HEK293T (cell line): ENCODE measurements at regions not wholly inside any gene's neighbourhood (a gene's known extent, or its start where the extent isn't known, plus 50 kb on each side); places are given as distances from the start of the nearest gene placed in this dataset.

Source experiments
- CTCF ChIA-PET: fragments of 350-600 bp; formaldehyde crosslinking; extraction: SDS; loops from one replicate; lab custom pipeline; 2021; ENCODE audit warnings: antibody characterized with exemption, inconsistent platforms; lab: Yijun Ruan, JAX
- POLR2A ChIA-PET: fragments of 350-600 bp; formaldehyde crosslinking; extraction: SDS; loops from one replicate; lab custom pipeline; 2020; ENCODE audit warnings: antibody characterized with exemption, inconsistent platforms; lab: Yijun Ruan, JAX
- DNase-seq: peaks from one replicate; pipeline ENCODE4 v3.0.0; 2012; ENCODE audit warnings: mixed read lengths; ENCODE audit errors: extremely low spot score
- ARNT ChIP-seq: fragments of 450-650 bp; IDR thresholded peaks from 2 replicates; pipeline ENCODE4 v1.6.1; 2017; ENCODE audit warnings: mild to moderate bottlenecking
- BHLHE40 ChIP-seq: fragments of 450-650 bp; IDR thresholded peaks from 2 replicates; pipeline ENCODE4 v1.6.1; 2016; ENCODE audit warnings: mild to moderate bottlenecking, moderate library complexity, borderline replicate concordance
- CTBP1 ChIP-seq: fragments of 450-650 bp; IDR thresholded peaks from 2 replicates; pipeline ENCODE4 v1.6.1; 2016; ENCODE audit warnings: borderline replicate concordance
- ELF4 ChIP-seq: fragments of 450-650 bp; IDR thresholded peaks from 2 replicates; pipeline ENCODE4 v1.6.1; 2017; ENCODE audit warnings: antibody characterized with exemption
- FOXA1 ChIP-seq: fragments of 450-650 bp; IDR thresholded peaks from 2 replicates; pipeline ENCODE4 v1.6.1; 2016; ENCODE audit warnings: mild to moderate bottlenecking
- FOXK2 ChIP-seq: fragments of 450-650 bp; IDR thresholded peaks from 2 replicates; pipeline ENCODE4 v1.6.1; 2016; ENCODE audit warnings: mild to moderate bottlenecking
- FOXM1 ChIP-seq: fragments of 450-650 bp; IDR thresholded peaks from 2 replicates; pipeline ENCODE4 v1.6.1; 2017; ENCODE audit warnings: mild to moderate bottlenecking, borderline replicate concordance
- HDGF ChIP-seq: fragments of 450-650 bp; IDR thresholded peaks from 2 replicates; pipeline ENCODE4 v1.6.1; 2017; ENCODE audit warnings: antibody characterized with exemption, borderline replicate concordance
- L3MBTL2 ChIP-seq: fragments of 450-650 bp; conservative IDR thresholded peaks from 2 replicates; pipeline ENCODE4 v1.6.1; 2016; ENCODE audit warnings: mild to moderate bottlenecking
- LEF1 ChIP-seq: fragments of 450-650 bp; IDR thresholded peaks from 2 replicates; pipeline ENCODE4 v1.6.1; 2017; ENCODE audit warnings: mild to moderate bottlenecking, borderline replicate concordance
- NFRKB ChIP-seq: fragments of 450-650 bp; IDR thresholded peaks from 2 replicates; pipeline ENCODE4 v1.6.1; 2016; ENCODE audit warnings: mild to moderate bottlenecking, moderate library complexity
- PKNOX1 ChIP-seq: fragments of 450-650 bp; IDR thresholded peaks from 2 replicates; pipeline ENCODE4 v1.6.1; 2016
- SP1 ChIP-seq: fragments of 450-650 bp; IDR thresholded peaks from 2 replicates; pipeline ENCODE4 v1.6.1; 2017
- SUZ12 ChIP-seq: fragments of 450-650 bp; IDR thresholded peaks from 2 replicates; pipeline ENCODE4 v1.6.1; 2016; ENCODE audit warnings: mild to moderate bottlenecking
- TARDBP ChIP-seq: fragments of 450-650 bp; IDR thresholded peaks from 2 replicates; pipeline ENCODE4 v1.6.1; 2016
- ZNF384 ChIP-seq: fragments of 450-650 bp; IDR thresholded peaks from 2 replicates; pipeline ENCODE4 v1.6.1; 2016

GRCh38 chr10:128861018-128861901, 605.8 kb upstream of the MGMT start:
- DNase-seq = no peak
- POLR2A ChIA-PET = no interaction called here
- no peak for TF ChIP-seq SUZ12
- TF ChIP-seq TARDBP = no peak
- TF ChIP-seq ELF4 = no peak
- TF ChIP-seq LEF1 = no peak
- TF ChIP-seq FOXM1 = no peak
- TF ChIP-seq FOXA1 = no peak
- CTCF ChIA-PET = interaction anchor here (0.8 kb wide), 1 partner anchor 874 kb away, joined by 4 read pairs; no protein-coding TSS in a partner anchor

- ChIA-PET POLR2A (no interaction called here), CTCF (no interaction called here)
- no peak for DNase-seq
- no peak for TF ChIP-seq L3MBTL2
- no peak for TF ChIP-seq PKNOX1
These were observed 603.6 kb upstream of the MGMT start for GRCh38 chr10:128863411-128863810.

GRCh38 chr10:128863823-128864405, 603.1 kb upstream of the MGMT start:
- no peak for TF ChIP-seq ZNF384
- TF ChIP-seq SP1 = no peak
- TF ChIP-seq L3MBTL2 = no peak
- TF ChIP-seq NFRKB = no peak
- no peak for TF ChIP-seq HDGF
- no peak for TF ChIP-seq LEF1
- no peak for TF ChIP-seq FOXA1
- DNase-seq = no peak
- POLR2A ChIA-PET = no interaction called here
- CTCF ChIA-PET = no interaction called here

GRCh38 chr10:128864554-128865295, 602.3 kb upstream of the MGMT start:
- ChIA-PET CTCF (no interaction called here), POLR2A (no interaction called here)
- DNase-seq = no peak
- TF ChIP-seq ARNT (no peak), TARDBP (no peak), SUZ12 (no peak), HDGF (no peak), CTBP1 (no peak), FOXM1 (no peak), NFRKB (no peak), FOXK2 (no peak), BHLHE40 (no peak), ZNF384 (no peak), PKNOX1 (no peak)

- POLR2A ChIA-PET = no interaction called here
These were observed 601.4 kb upstream of the MGMT start for GRCh38 chr10:128865436-128866195.

GRCh38 chr10:128866551-128866950, 600.5 kb upstream of the MGMT start:
- CTCF ChIA-PET = no interaction called here
- POLR2A ChIA-PET = no interaction called here
- TF ChIP-seq HDGF (no peak), FOXK2 (no peak), PKNOX1 (no peak), TARDBP (no peak), CTBP1 (no peak), FOXM1 (no peak), LEF1 (no peak), ARNT (no peak), ELF4 (no peak)
- no peak for DNase-seq

More at GRCh38 chr10:128865436-128866195, 601.4 kb upstream of the MGMT start:
- CTCF ChIA-PET = no interaction called here
- TF ChIP-seq LEF1 = no peak
- no peak for TF ChIP-seq BHLHE40
- TF ChIP-seq TARDBP = no peak
- TF ChIP-seq ARNT = no peak
- TF ChIP-seq ZNF384 = no peak
- TF ChIP-seq CTBP1 = no peak
- no peak for DNase-seq
